ENCODE measurements at regions not wholly inside any gene's neighbourhood (a gene's known extent, or its start where the extent isn't known, plus 50 kb on each side); places are given as distances from the start of the nearest gene placed in this dataset.

DNA sequence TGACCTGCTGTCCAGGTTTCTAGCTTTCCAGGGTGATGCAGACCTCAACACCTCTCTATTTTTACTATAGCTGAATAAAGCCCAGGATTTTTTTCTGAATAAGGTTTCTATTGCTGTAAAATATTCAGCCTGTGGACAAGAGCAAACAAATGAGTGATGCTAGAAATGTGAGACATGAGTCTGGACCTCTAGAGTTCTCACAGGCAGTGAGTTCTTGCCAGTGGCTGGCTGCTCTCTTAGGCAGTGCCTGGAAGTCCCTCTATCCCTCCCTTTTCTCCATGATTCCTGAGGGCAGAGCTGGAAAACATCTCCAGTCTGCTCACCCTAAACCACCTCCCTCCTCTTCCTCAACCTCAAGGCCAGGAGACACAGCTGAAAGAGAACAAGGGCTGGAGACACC lies 793.8 kb upstream of the IGFBP3 start:
- DNase-seq (ENCODE audit: extremely low read depth, low read depth) = no peak
- TF ChIP-seq, protein P1, sequence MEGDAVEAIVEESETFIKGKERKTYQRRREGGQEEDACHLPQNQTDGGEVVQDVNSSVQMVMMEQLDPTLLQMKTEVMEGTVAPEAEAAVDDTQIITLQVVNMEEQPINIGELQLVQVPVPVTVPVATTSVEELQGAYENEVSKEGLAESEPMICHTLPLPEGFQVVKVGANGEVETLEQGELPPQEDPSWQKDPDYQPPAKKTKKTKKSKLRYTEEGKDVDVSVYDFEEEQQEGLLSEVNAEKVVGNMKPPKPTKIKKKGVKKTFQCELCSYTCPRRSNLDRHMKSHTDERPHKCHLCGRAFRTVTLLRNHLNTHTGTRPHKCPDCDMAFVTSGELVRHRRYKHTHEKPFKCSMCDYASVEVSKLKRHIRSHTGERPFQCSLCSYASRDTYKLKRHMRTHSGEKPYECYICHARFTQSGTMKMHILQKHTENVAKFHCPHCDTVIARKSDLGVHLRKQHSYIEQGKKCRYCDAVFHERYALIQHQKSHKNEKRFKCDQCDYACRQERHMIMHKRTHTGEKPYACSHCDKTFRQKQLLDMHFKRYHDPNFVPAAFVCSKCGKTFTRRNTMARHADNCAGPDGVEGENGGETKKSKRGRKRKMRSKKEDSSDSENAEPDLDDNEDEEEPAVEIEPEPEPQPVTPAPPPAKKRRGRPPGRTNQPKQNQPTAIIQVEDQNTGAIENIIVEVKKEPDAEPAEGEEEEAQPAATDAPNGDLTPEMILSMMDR (IDR thresholded peaks at IDR 0.05; ENCODE audit: low read depth, low read length, missing control alignments) = no peak
- H3K4me3 ChIP-seq (replicated peaks; ENCODE audit: low read depth, low read length) = no peak overlapping the region

- TF ChIP-seq, protein P1 (IDR thresholded peaks at IDR 0.05; ENCODE audit: low read depth, low read length, missing control alignments) = no peak
- H3K4me3 ChIP-seq (replicated peaks; ENCODE audit: low read depth, low read length) = no peak overlapping the region
- DNase-seq (ENCODE audit: extremely low read depth, low read depth) = no peak
Measured at GRCh38 chr7:46713868-46714596, 793.0 kb upstream of the IGFBP3 start.

DNA sequence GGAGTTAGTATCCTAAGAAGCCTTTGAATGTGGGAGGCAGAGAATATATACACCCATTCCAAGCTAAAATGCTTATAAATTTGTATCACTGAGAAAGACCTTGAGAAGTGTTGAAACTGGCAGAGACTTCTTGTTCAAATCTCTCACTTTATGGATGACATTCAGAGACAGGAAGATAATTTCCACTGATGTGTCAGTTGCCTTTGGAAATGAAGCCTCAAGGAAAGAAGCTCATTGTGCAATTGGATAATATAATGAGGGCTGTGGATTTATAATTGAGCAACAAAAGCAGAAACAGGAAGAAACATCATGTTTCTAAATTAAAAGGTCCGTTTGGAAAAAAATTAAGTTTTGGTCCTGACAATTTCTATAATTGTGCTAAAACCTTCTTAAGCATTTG lies 789.9 kb upstream of the IGFBP3 start:
- DNase-seq (ENCODE audit: extremely low read depth, low read depth) = no peak

DNA sequence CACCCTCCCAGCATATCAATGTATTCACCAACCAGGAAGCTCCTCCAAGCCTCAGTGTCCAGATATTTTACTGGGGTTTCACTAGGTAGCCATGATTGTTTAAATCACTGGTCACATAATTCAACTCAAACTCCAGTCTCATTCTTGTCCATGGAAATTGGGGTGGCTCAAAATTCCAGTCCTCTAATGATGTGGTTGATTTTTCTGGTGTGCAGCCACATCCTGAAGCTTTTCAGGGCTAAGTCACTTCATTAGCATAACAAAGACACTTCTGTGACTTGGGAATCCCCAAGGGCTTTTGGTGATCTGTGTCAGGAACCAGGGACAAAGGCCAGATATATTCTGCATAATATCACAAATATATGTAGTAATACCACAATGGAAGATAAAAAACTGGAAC lies 786.9 kb upstream of the IGFBP3 start:
- no peak for DNase-seq (ENCODE audit: extremely low read depth, low read depth)
- TF ChIP-seq, protein P1 (IDR thresholded peaks at IDR 0.05; ENCODE audit: low read depth, low read length, missing control alignments) = no peak

More for the DNA sequence above, 789.9 kb upstream of the IGFBP3 start:
- H3K4me3 ChIP-seq (replicated peaks; ENCODE audit: low read depth, low read length) = no peak overlapping the region
- TF ChIP-seq, protein P1 (IDR thresholded peaks at IDR 0.05; ENCODE audit: low read depth, low read length, missing control alignments) = no peak

DNA sequence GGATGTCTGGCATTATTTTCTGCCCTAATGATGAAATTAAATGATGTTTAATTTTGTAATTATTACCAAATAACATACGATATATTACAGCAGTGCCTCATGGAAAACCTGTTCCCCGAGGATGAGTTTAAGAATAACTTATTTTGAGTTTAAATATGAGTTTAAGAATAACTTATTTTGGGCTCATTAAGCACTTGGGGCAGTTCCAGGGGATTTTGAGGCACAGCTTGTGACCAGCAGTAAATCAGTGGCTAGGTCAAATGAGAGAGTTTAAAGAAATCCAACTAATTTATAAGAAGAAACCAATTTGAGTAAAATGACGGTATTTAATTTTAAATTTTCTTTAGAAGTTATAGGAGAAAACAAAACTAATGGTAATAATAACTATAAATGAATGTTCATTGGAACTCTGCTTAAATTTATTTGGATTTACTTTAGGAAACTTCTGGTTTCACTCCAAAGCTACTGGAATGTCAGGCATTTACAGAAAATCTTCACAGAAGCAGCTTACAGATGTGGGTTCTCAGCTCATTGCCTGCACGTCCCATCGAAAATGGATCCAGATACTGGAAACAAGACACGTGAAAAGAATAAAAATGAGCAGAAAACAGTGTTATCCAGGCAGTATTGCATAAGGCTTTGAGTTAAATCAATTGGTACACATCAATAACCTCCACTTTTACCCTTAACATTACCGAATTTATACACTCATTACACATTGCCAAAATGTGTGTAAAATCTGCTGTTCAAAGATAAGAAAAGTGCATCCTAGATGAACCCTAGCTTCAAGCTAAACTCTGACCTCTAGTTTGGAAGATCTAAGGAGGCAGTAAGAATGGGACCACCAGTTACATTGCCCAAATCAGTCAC lies 784.5 kb upstream of the IGFBP3 start:
- peak; percentile 5 for DNase-seq (ENCODE audit: extremely low read depth, low read depth)
- H3K4me3 ChIP-seq (replicated peaks; ENCODE audit: low read depth, low read length) = no peak overlapping the region
- TF ChIP-seq, protein P1 (IDR thresholded peaks at IDR 0.05; ENCODE audit: low read depth, low read length, missing control alignments) = no peak

More for the DNA sequence above, 786.9 kb upstream of the IGFBP3 start:
- H3K4me3 ChIP-seq (replicated peaks; ENCODE audit: low read depth, low read length) = no peak overlapping the region

GRCh38 chr7:46696741-46697140 lies 775.7 kb upstream of the IGFBP3 start:
- TF ChIP-seq, protein P1 (IDR thresholded peaks at IDR 0.05; ENCODE audit: low read depth, low read length, missing control alignments) = no peak
- DNase-seq (ENCODE audit: extremely low read depth, low read depth) = no peak
- no peak overlapping the region for H3K4me3 ChIP-seq (replicated peaks; ENCODE audit: low read depth, low read length)

All from HFF-Myc (cell line).